ENCODE measurements at regions not wholly inside any gene's neighbourhood (a gene's known extent, or its start where the extent isn't known, plus 50 kb on each side); places are given as distances from the start of the nearest gene placed in this dataset.

- no peak for TF ChIP-seq ZFX (IDR thresholded peaks at IDR 0.05; ENCODE audit: borderline replicate concordance)
- TF ChIP-seq, protein P1, sequence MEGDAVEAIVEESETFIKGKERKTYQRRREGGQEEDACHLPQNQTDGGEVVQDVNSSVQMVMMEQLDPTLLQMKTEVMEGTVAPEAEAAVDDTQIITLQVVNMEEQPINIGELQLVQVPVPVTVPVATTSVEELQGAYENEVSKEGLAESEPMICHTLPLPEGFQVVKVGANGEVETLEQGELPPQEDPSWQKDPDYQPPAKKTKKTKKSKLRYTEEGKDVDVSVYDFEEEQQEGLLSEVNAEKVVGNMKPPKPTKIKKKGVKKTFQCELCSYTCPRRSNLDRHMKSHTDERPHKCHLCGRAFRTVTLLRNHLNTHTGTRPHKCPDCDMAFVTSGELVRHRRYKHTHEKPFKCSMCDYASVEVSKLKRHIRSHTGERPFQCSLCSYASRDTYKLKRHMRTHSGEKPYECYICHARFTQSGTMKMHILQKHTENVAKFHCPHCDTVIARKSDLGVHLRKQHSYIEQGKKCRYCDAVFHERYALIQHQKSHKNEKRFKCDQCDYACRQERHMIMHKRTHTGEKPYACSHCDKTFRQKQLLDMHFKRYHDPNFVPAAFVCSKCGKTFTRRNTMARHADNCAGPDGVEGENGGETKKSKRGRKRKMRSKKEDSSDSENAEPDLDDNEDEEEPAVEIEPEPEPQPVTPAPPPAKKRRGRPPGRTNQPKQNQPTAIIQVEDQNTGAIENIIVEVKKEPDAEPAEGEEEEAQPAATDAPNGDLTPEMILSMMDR (IDR thresholded peaks at IDR 0.05), result no peak
Observed at GRCh38 chr5:165956854-165957253, 2334.6 kb upstream of the WWC1 start.
